GM04503 (cell line): ENCODE measurements at regions not wholly inside any gene's neighbourhood (a gene's known extent, or its start where the extent isn't known, plus 50 kb on each side); places are given as distances from the start of the nearest gene placed in this dataset.
"Not testable (repeated sequence)": the region's sequence is repeated elsewhere in the genome, so short reads cannot be mapped to it uniquely, and the experiment has no call there.

Source experiments
- DNase-seq: peaks from one replicate; pipeline ENCODE4 v3.0.0-alpha.2; 2012; ENCODE audit warnings: low read depth

DNA sequence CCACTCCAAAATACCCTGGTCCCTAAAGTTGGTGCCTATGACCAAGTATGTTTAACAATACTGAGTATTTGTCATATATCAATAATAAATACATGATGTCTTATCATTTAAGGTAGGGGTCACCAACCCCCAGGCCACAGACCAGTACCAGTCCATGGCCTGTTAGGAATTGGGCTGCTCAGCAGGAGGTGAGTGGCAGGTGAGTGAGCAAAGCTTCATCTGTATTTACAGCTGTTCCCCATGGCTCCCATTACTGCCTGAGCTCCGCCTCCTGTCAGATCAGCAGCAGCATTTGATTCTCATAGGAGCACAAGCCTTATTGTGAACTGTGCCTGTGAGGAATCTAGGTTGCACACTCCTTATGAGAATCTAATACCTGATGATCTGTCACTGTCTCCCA is 126.2 kb downstream of the HNRNPD start:
- no peak for DNase-seq

GRCh38 chr4:82247171-82247570 is 126.6 kb downstream of the HNRNPD start:
- DNase-seq: no peak

GRCh38 chr4:82241534-82241933 is 132.3 kb downstream of the HNRNPD start:
- no peak for DNase-seq

- DNase-seq: no peak
Observed at GRCh38 chr4:82240410-82240809, 133.4 kb downstream of the HNRNPD start.

DNA sequence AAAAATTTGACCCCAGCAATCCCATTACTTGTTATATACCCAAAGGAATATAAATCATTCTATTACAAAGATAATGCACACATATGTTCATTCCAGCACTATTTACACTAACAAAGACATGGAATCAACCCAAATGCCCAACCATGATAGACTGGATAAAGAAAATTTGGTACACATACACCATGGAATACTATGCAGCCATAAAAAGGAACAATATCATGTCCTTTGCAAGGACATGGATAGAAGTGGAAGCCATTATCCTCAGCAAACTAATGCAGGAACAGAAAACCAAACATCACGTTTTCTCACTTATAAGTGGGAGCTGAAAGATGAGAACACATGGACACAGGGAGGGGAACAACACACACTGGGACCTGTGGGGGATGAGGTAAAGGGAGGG is 136.6 kb downstream of the HNRNPD start:
- not testable (repeated sequence) for DNase-seq

DNA sequence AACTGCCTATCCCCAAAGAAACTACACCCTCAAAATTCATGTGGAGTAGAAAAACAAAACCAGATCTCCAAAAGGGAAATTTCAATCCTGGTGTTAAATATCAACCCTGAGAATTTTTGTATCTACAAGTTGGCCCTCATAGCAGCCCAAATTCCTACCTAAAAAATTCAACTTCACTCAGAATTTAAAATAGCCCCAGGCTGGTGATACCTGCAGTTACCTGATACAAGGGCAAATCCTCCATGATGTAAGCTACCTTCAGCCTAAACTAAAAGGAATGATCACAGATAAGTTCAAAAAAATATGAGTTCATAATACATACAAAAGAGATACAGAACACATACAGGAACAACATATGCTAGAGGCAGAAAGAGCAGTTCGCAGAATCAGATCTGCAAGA is 138.4 kb downstream of the HNRNPD start:
- DNase-seq: no peak

GRCh38 chr4:82232891-82233290 is 140.9 kb downstream of the HNRNPD start:
- DNase-seq: no peak

- no peak for DNase-seq
Observed at GRCh38 chr4:82231806-82232205, 142.0 kb downstream of the HNRNPD start.

GRCh38 chr4:82230306-82230705 is 143.5 kb downstream of the HNRNPD start:
- no peak for DNase-seq

GRCh38 chr4:82225030-82225429 is 148.8 kb downstream of the HNRNPD start:
- no peak for DNase-seq

- no peak for DNase-seq
Observed at GRCh38 chr4:82223715-82224114, 150.1 kb downstream of the HNRNPD start.

DNA sequence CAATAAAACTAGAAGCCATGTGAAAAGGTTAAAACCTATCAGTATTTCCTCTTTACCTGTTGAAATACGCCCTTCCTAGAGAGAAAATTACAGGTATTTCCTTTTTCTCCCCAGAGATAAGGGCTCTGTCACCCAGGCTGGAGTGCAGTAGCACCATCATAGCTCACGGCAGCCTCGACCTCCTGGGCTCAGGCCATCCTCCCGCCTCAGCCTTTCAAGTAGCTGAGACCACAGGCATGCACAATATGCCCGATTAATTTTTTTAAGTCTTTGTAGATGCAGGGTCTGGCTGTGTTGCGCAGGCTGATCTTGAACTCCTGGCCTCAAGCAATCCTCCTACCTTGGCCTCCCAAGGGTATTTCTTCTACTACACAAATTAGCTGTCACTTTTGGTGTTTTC is 154.4 kb downstream of the HNRNPD start:
- no peak for DNase-seq

GRCh38 chr4:82217986-82218715 is 155.6 kb downstream of the HNRNPD start:
- DNase-seq: no peak

GRCh38 chr4:82216219-82216618 is 157.6 kb downstream of the HNRNPD start:
- no peak for DNase-seq

DNA sequence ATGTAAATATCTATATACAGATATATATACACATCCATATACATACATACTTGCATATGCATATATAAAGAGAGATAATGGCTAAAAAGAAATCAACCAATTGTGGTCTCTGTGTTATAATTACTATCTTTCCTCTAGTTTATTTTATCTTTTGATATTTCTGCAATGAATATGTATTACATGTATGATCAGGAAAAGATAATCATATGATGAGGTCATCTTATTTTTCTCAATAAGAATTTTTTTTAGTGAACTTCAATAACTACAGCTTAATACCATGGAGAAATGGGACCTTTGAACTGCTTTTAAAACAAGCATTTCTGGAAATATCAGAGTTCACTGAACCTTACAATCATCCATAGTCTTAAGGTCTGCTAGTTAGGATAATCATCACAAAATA is 158.0 kb downstream of the HNRNPD start:
- no peak for DNase-seq

DNA sequence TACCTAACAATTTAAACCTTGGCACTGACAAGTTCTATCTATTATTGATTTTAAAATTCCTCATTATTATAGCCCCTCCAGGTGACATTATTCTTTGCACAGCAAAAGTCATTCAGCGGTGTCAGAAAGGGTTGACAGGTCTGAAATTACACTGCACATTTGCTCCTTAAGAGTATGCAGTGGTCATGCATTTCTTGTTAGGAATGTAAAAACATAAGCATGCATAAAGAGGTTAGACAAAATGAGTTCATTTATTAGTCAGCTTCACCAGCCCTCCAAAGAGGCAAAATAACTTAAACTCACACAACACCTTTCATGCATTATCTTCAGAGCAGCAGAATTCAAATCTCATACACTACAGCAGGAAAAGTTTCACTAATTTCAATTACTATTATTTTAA is 158.8 kb downstream of the HNRNPD start:
- no peak for DNase-seq

DNA sequence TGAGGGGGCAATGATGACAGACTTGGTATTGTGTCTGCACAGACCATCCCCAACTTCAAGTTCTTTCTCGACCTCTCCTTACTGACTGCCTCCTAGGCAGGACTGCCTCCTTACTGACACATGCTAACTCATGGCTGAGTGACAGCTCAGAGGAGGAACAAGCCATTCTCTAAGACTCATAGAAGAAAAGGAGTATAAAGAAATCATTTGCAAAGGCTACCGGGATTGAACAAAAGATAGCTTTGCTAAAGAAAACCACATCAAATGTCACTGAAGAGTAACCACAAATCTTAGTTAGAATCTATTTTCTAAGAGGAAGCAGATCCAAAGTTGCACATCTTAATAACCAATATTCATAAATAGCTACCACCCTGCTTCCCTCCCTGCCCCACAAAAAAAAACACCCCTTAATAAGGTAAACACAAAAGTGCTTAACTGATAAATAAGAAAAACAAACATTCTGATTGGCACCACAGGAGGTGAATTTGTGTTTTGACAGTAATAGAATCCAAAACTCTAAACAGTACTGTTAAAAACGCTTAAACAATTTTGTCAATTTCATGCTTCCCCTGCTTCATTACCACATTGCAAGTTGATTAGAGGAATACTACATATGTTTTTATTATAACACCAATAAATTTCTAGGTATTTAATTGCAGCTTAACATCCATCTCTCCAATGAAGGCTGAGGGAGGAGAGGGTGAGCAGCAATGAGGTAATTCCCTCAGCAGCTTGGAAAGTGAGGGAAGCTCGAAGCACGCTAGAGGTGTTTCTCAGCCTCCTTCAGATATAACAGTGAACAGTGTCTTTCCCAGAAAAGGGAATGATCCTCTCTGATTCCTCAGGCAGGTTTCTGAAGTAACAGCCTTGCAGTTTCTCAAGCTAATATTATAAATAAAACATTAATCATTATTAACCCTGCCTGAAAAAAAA is 160.0 kb downstream of the HNRNPD start:
- DNase-seq: no peak

GRCh38 chr4:82201805-82202641 is 171.8 kb downstream of the HNRNPD start:
- no peak for DNase-seq

GRCh38 chr4:82201303-82201702 is 172.5 kb downstream of the HNRNPD start:
- DNase-seq: no peak

GRCh38 chr4:82200046-82200445 is 173.7 kb downstream of the HNRNPD start:
- no peak for DNase-seq

DNA sequence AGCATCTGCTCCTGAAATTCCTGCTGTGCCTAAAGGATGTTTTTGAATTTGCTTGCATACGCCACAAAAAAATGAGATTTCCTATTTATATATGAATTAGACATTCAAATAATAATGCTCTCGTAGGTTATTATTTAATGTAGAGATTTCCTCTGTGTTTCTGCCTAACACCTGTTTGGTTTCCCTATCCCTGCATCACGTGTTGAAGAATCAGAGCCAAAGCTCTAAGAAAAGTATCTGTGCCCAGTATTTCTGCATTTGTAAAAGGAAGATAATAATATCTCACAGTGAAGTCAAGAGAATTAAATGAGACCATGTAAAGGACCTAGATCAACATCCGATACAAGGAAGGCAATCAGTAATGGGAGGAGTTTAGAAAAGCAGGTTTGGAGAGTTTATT is 179.5 kb downstream of the HNRNPD start:
- no peak for DNase-seq

GRCh38 chr4:82192017-82192673 is 181.6 kb downstream of the HNRNPD start:
- DNase-seq: no peak
